ENCODE measurements at regions not wholly inside any gene's neighbourhood (a gene's known extent, or its start where the extent isn't known, plus 50 kb on each side); places are given as distances from the start of the nearest gene placed in this dataset.

DNA sequence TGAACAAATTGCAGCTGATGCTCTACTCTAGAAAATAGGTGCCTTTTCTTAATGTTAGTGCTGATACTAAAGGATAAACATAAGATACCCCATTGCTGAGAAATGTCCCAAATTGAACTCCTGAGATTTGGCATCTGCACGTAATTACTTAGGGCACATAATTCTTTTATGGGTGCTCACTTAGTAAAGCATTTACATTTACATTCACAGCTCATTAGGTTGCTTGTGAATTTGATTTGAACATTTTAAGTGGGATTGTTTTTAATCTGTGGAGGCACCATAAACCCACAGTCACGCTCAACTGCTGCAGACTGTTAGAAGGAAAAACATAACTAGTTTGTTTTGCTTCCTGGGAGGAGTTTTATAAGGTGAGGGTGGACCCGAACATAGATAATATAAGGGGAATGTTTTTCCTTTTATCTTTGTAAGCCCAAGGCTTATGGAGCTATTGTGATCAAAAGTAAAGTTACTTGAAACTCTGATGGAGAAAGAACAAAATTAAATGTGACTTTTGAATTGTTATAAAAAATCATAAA, 560.8 kb downstream of the REEP3 start:
- H3K9me3 Mint-ChIP-seq: no peaks in the 10 kb centered on the region
- peaks cover 3% of the 10 kb centered on the region for H3K27me3 Mint-ChIP-seq (ENCODE audit: low read depth)
- H3K4me3 Mint-ChIP-seq: no peak overlapping the region
- no peak for DNase-seq (ENCODE audit: low spot score)
- H3K36me3 Mint-ChIP-seq (ENCODE audit: low read depth): no peaks in the 10 kb centered on the region
- H3K27ac Mint-ChIP-seq: no peak overlapping the region
- no peaks in the 10 kb centered on the region for H3K4me1 Mint-ChIP-seq (ENCODE audit: low read depth)

DNA sequence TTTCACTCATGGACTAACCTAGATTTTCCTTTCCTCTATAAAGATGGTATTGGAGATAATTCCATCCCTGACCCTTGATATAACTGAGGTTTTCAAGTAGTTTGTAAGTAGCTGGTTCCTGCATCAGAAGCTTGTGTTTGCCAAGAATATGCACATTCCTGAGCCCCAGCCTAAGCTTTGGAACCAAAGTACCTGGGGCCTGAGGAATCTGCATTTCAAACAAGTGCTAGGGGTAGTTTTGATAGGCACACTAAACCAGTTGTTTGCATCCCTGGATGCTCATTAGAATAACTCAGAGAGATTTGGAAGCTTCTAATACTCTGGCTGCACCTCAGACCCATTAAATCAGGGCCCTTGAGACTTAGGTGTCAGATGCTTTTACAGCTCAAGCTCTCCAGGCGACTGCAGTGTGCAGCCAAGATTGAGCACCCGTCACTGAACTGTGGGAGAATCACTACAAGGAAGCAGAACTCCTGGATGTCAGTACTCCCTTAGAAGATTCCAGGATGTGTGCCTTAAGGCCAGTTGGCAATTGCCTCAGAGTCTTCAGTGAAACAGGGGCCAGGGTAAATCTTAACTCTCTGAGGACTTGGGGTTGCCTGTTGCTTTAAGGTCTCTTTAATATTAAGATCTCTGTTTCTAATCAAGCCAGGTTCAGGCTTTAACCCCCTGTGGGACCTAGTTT, 565.0 kb downstream of the REEP3 start:
- Mint-ChIP-seq H3K36me3 (ENCODE audit: low read depth) (no peaks in the 10 kb centered on the region), H3K4me1 (ENCODE audit: low read depth) (no peaks in the 10 kb centered on the region), H3K27ac (no peak overlapping the region), H3K27me3 (ENCODE audit: low read depth) (no peaks in the 10 kb centered on the region), H3K9me3 (no peaks in the 10 kb centered on the region), H3K4me3 (no peak overlapping the region)
- no peak for DNase-seq (ENCODE audit: low spot score)

DNA sequence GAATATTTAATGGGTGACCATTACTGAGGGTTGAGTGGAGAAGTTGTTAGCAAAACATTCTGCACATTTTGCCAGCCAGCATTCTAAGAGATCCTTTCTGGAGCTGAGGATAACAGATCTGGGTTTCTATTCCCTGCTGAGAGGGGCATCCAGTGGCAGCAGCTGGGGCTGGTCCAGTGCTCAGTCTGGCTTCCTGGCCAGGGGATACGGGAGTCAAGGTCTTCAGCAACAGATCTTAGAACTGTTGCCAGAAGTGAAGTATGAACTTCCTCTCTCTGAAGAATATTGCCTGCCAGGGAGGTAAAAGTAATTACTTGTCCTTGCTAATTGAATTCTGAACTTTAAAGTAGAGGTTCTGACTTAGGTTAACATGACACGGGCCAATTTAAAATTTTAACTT, 568.4 kb downstream of the REEP3 start:
- no peaks in the 10 kb centered on the region for H3K9me3 Mint-ChIP-seq
- no peaks in the 10 kb centered on the region for H3K4me1 Mint-ChIP-seq (ENCODE audit: low read depth)
- no peak overlapping the region for H3K4me3 Mint-ChIP-seq
- DNase-seq (ENCODE audit: low spot score): no peak
- H3K36me3 Mint-ChIP-seq (ENCODE audit: low read depth): no peaks in the 10 kb centered on the region
- H3K27me3 Mint-ChIP-seq (ENCODE audit: low read depth): no peaks in the 10 kb centered on the region
- H3K27ac Mint-ChIP-seq: no peak overlapping the region

DNA sequence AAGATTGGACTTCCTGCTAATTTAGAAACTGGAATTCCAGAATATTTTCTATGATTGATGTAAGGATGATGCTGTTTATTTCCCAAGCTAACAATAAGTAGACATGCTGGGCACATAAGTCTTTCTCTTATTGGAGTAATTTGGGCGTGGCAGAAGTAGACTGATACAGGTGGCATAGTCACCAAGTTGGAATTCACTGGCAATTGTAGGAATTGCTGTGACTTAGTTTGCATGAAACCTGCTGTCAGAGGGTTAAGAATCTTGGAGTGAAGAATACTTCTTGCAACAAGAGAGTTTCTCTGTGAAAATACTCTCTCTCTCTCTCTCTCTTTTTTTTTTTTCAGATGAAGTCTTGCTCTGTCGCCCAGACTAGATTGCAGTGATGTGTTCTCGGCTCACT, 569.7 kb downstream of the REEP3 start:
- Mint-ChIP-seq H3K27ac (no peak overlapping the region), H3K4me3 (no peak overlapping the region), H3K4me1 (ENCODE audit: low read depth) (no peaks in the 10 kb centered on the region), H3K36me3 (ENCODE audit: low read depth) (no peaks in the 10 kb centered on the region), H3K9me3 (no peaks in the 10 kb centered on the region), H3K27me3 (ENCODE audit: low read depth) (no peaks in the 10 kb centered on the region)
- no peak for DNase-seq (ENCODE audit: low spot score)

- no peaks in the 10 kb centered on the region for H3K27me3 Mint-ChIP-seq (ENCODE audit: low read depth)
- no peaks in the 10 kb centered on the region for H3K36me3 Mint-ChIP-seq (ENCODE audit: low read depth)
- no peak for DNase-seq (ENCODE audit: low spot score)
- H3K4me3 Mint-ChIP-seq: no peak overlapping the region
- H3K9me3 Mint-ChIP-seq: no peaks in the 10 kb centered on the region
- H3K27ac Mint-ChIP-seq: no peak overlapping the region
- H3K4me1 Mint-ChIP-seq (ENCODE audit: low read depth): no peaks in the 10 kb centered on the region
Observed at GRCh38 chr10:64091897-64092296, 570.7 kb downstream of the REEP3 start.

DNA sequence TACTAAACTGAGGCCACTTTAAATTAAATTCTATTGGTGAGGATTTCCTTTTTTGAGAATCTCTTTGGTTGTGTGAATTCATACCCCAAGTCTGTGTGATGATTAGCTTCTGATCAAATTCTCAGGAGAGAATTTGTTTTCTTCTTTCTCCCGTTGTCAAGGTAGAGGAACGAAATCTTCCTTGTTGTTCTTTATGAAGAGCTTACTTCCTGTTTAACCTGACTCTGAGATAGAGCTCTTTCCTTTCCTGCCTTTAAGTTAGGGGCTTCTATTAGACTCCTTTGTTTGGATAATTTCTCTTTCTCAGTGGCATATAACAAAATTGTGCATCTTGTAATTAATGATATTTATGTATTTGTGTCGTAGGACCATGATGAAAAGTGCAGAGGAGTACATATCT, 572.1 kb downstream of the REEP3 start:
- H3K4me1 Mint-ChIP-seq (ENCODE audit: low read depth): no peaks in the 10 kb centered on the region
- H3K4me3 Mint-ChIP-seq: no peak overlapping the region
- no peak overlapping the region for H3K27ac Mint-ChIP-seq

GRCh38 chr10:64093946-64094535, 572.8 kb downstream of the REEP3 start:
- Mint-ChIP-seq H3K27me3 (ENCODE audit: low read depth) (no peaks in the 10 kb centered on the region), H3K4me1 (ENCODE audit: low read depth) (no peaks in the 10 kb centered on the region), H3K9me3 (no peaks in the 10 kb centered on the region), H3K4me3 (no peak overlapping the region), H3K27ac (no peak overlapping the region), H3K36me3 (ENCODE audit: low read depth) (no peaks in the 10 kb centered on the region)
- DNase-seq (ENCODE audit: low spot score): no peak

More for the DNA sequence above, 572.1 kb downstream of the REEP3 start:
- no peak for DNase-seq (ENCODE audit: low spot score)
- Mint-ChIP-seq H3K36me3 (ENCODE audit: low read depth) (no peaks in the 10 kb centered on the region), H3K9me3 (no peaks in the 10 kb centered on the region), H3K27me3 (ENCODE audit: low read depth) (no peaks in the 10 kb centered on the region)

GRCh38 chr10:64096941-64097340, 575.7 kb downstream of the REEP3 start:
- Mint-ChIP-seq H3K9me3 (no peaks in the 10 kb centered on the region), H3K36me3 (ENCODE audit: low read depth) (no peaks in the 10 kb centered on the region), H3K4me1 (ENCODE audit: low read depth) (no peaks in the 10 kb centered on the region), H3K27ac (no peak overlapping the region), H3K4me3 (no peak overlapping the region), H3K27me3 (ENCODE audit: low read depth) (no peaks in the 10 kb centered on the region)
- no peak for DNase-seq (ENCODE audit: low spot score)

GRCh38 chr10:64097391-64098122, 576.4 kb downstream of the REEP3 start:
- Mint-ChIP-seq H3K4me3 (no peak overlapping the region), H3K27ac (no peak overlapping the region)
- DNase-seq (ENCODE audit: low spot score): no peak

DNA sequence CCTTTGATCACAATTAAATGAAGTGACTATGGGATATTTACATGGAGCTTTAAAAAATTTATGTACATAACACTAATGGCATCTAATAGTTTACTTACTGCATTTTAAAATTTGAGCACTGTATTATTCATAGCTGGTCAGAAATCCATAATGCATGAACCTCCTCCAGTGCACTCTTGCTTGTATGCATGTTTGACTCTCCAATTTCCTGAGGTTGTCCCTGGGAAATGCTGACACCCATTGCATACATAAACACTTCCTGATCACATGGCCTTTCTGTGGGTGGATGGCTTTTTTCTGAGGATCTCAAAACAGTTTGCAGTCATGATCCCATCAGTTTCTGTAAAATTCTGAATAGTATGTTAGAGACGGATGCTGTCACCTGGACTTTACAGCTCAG, 577.8 kb downstream of the REEP3 start:
- DNase-seq (ENCODE audit: low spot score): no peak
- no peak overlapping the region for H3K27ac Mint-ChIP-seq
- no peak overlapping the region for H3K4me3 Mint-ChIP-seq
- no peaks in the 10 kb centered on the region for H3K36me3 Mint-ChIP-seq (ENCODE audit: low read depth)
- no peaks in the 10 kb centered on the region for H3K27me3 Mint-ChIP-seq (ENCODE audit: low read depth)
- no peaks in the 10 kb centered on the region for H3K9me3 Mint-ChIP-seq
- no peaks in the 10 kb centered on the region for H3K4me1 Mint-ChIP-seq (ENCODE audit: low read depth)

More at GRCh38 chr10:64097391-64098122, 576.4 kb downstream of the REEP3 start:
- H3K4me1 Mint-ChIP-seq (ENCODE audit: low read depth): no peaks in the 10 kb centered on the region
- no peaks in the 10 kb centered on the region for H3K27me3 Mint-ChIP-seq (ENCODE audit: low read depth)
- H3K9me3 Mint-ChIP-seq: no peaks in the 10 kb centered on the region
- H3K36me3 Mint-ChIP-seq (ENCODE audit: low read depth): no peaks in the 10 kb centered on the region

DNA sequence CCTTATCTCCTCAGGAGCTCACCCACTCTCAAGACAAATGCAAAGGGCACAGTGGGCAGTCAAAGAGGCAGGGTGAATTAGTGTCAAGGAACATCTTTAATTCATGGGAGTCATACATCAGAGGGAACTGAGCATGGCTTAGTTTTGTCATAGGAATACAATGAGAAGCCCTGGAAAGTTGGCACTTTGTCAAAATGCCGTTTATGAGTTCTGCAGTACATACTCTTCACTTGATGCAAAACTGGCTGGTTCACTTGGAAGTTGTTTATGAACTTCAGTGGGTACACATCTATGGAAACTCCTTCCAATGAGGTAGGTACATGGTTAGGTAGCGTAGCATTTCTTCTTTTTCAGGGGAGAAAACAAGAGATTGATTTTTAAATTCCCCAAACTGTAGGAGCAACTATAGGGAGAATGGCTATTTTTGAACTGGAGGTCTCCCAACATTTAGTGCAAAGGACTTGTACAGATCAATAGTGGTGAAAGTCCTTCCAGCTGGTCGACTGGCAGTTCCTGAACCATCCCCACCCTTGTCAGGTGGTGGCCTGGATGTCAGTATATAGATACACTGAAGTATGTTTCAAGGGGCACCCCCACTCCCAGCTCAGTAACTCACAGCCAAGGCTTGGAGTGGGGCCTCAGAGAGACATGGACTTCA, 580.5 kb downstream of the REEP3 start:
- DNase-seq (ENCODE audit: low spot score): no peak
- Mint-ChIP-seq H3K27me3 (ENCODE audit: low read depth) (no peaks in the 10 kb centered on the region), H3K27ac (no peak overlapping the region), H3K4me1 (ENCODE audit: low read depth) (no peaks in the 10 kb centered on the region), H3K9me3 (no peaks in the 10 kb centered on the region), H3K36me3 (ENCODE audit: low read depth) (no peaks in the 10 kb centered on the region), H3K4me3 (no peak overlapping the region)

DNA sequence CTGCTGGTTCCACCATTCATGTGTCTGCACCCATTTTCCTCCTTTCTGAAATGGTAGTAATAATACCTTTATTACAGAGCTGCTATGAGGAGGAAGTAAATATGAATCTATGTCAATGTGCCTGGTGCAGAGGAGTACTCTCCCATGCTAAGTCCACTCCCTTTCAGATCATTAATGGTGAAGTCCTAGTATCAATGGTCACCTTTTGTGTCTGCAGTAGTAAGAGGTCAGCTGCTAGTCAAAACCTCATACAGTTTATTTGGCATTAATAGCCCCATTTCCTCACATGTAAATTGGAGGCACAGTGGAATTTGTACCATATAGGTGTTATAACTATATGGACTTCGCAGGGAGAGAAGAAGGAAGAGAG, 581.0 kb downstream of the REEP3 start:
- Mint-ChIP-seq H3K9me3 (no peaks in the 10 kb centered on the region), H3K4me1 (ENCODE audit: low read depth) (no peaks in the 10 kb centered on the region), H3K36me3 (ENCODE audit: low read depth) (no peaks in the 10 kb centered on the region)

GRCh38 chr10:64102916-64103315, 581.7 kb downstream of the REEP3 start:
- no peak for DNase-seq (ENCODE audit: low spot score)
- Mint-ChIP-seq H3K27ac (no peak overlapping the region), H3K4me3 (no peak overlapping the region), H3K9me3 (no peaks in the 10 kb centered on the region), H3K4me1 (ENCODE audit: low read depth) (no peaks in the 10 kb centered on the region), H3K27me3 (ENCODE audit: low read depth) (no peaks in the 10 kb centered on the region), H3K36me3 (ENCODE audit: low read depth) (no peaks in the 10 kb centered on the region)

More for the DNA sequence above, 581.0 kb downstream of the REEP3 start:
- Mint-ChIP-seq H3K27ac (no peak overlapping the region), H3K4me3 (no peak overlapping the region), H3K27me3 (ENCODE audit: low read depth) (no peaks in the 10 kb centered on the region)
- no peak for DNase-seq (ENCODE audit: low spot score)

Measured in T-helper 2 cell treated with Interferon-gamma antibody and Interleukin-4, amounts not matched to agents 5 μg/mL and 100 μg/mL, for 36 hours (primary cell).